ENCODE measurements at regions not wholly inside any gene's neighbourhood (a gene's known extent, or its start where the extent isn't known, plus 50 kb on each side); places are given as distances from the start of the nearest gene placed in this dataset.
"Not testable (repeated sequence)": the region's sequence is repeated elsewhere in the genome, so short reads cannot be mapped to it uniquely, and the experiment has no call there.

- Mint-ChIP-seq H3K4me1 (ENCODE audit: low read depth) (no peaks in the 10 kb centered on the region), H3K36me3 (ENCODE audit: low read depth) (no peaks in the 10 kb centered on the region), H3K27me3 (ENCODE audit: low read depth) (no peaks in the 10 kb centered on the region), H3K27ac (no peak overlapping the region), H3K4me3 (no peak overlapping the region), H3K9me3 (ENCODE audit: insufficient read depth) (no peaks in the 10 kb centered on the region)
- ChIA-PET POLR2A (no interaction called here), CTCF (no interaction called here)
- DNase-seq (no peak), ATAC-seq (no peak)
These were observed 927.6 kb upstream of the FANCL start for GRCh38 chr2:59168766-59169165.

GRCh38 chr2:59167514-59167913 is 926.4 kb upstream of the FANCL start:
- ChIA-PET POLR2A (no interaction called here), CTCF (no interaction called here)
- Mint-ChIP-seq H3K4me1 (ENCODE audit: low read depth) (no peaks in the 10 kb centered on the region), H3K27ac (no peak overlapping the region), H3K9me3 (ENCODE audit: insufficient read depth) (no peaks in the 10 kb centered on the region), H3K4me3 (no peak overlapping the region), H3K36me3 (ENCODE audit: low read depth) (no peaks in the 10 kb centered on the region), H3K27me3 (ENCODE audit: low read depth) (no peaks in the 10 kb centered on the region)
- no peak for DNase-seq
- no peak for ATAC-seq

GRCh38 chr2:59157908-59158307 is 916.8 kb upstream of the FANCL start:
- POLR2A ChIA-PET; ATAC-seq; H3K27ac Mint-ChIP-seq; H3K36me3 Mint-ChIP-seq (ENCODE audit: low read depth); H3K9me3 Mint-ChIP-seq (ENCODE audit: insufficient read depth); H3K27me3 Mint-ChIP-seq (ENCODE audit: low read depth); H3K4me3 Mint-ChIP-seq; CTCF ChIA-PET; H3K4me1 Mint-ChIP-seq (ENCODE audit: low read depth); DNase-seq: not testable (repeated sequence)

- no peak for DNase-seq
- Mint-ChIP-seq H3K27ac (no peak overlapping the region), H3K36me3 (ENCODE audit: low read depth) (no peaks in the 10 kb centered on the region), H3K9me3 (ENCODE audit: insufficient read depth) (peaks cover 4% of the 10 kb centered on the region), H3K4me1 (ENCODE audit: low read depth) (no peaks in the 10 kb centered on the region), H3K4me3 (no peak overlapping the region), H3K27me3 (ENCODE audit: low read depth) (no peaks in the 10 kb centered on the region)
- CTCF ChIA-PET, result no interaction called here
- POLR2A ChIA-PET, result no interaction called here
- no peak for ATAC-seq
These were observed 910.7 kb upstream of the FANCL start for GRCh38 chr2:59151805-59152204.

- no peaks in the 10 kb centered on the region for H3K9me3 Mint-ChIP-seq (ENCODE audit: insufficient read depth)
- no peak overlapping the region for H3K4me3 Mint-ChIP-seq
- no peaks in the 10 kb centered on the region for H3K4me1 Mint-ChIP-seq (ENCODE audit: low read depth)
- ChIA-PET POLR2A (no interaction called here), CTCF (no interaction called here)
- H3K27me3 Mint-ChIP-seq (ENCODE audit: low read depth), result no peaks in the 10 kb centered on the region
- no peak overlapping the region for H3K27ac Mint-ChIP-seq
- ATAC-seq, result no peak
- H3K36me3 Mint-ChIP-seq (ENCODE audit: low read depth), result no peaks in the 10 kb centered on the region
- DNase-seq, result no peak
These were observed 909.2 kb upstream of the FANCL start for GRCh38 chr2:59150217-59150849.

- Mint-ChIP-seq H3K27me3 (ENCODE audit: low read depth) (no peaks in the 10 kb centered on the region), H3K36me3 (ENCODE audit: low read depth) (no peaks in the 10 kb centered on the region), H3K27ac (no peak overlapping the region), H3K4me1 (ENCODE audit: low read depth) (no peaks in the 10 kb centered on the region), H3K9me3 (ENCODE audit: insufficient read depth) (no peaks in the 10 kb centered on the region), H3K4me3 (no peak overlapping the region)
- ChIA-PET CTCF (no interaction called here), POLR2A (no interaction called here)
- no peak for DNase-seq
- no peak for ATAC-seq
These were observed 908.1 kb upstream of the FANCL start for GRCh38 chr2:59149271-59149670.

- POLR2A ChIA-PET, result no interaction called here
- no peak for DNase-seq
- Mint-ChIP-seq H3K9me3 (ENCODE audit: insufficient read depth) (no peaks in the 10 kb centered on the region), H3K4me3 (no peak overlapping the region), H3K4me1 (ENCODE audit: low read depth) (no peaks in the 10 kb centered on the region), H3K27ac (no peak overlapping the region), H3K27me3 (ENCODE audit: low read depth) (no peaks in the 10 kb centered on the region), H3K36me3 (ENCODE audit: low read depth) (no peaks in the 10 kb centered on the region)
- CTCF ChIA-PET, result no interaction called here
- no peak for ATAC-seq
These were observed 871.1 kb upstream of the FANCL start for GRCh38 chr2:59112258-59112657.

- Mint-ChIP-seq H3K4me3 (no peak overlapping the region), H3K36me3 (ENCODE audit: low read depth) (no peaks in the 10 kb centered on the region), H3K4me1 (ENCODE audit: low read depth) (no peaks in the 10 kb centered on the region), H3K27ac (no peak overlapping the region), H3K9me3 (ENCODE audit: insufficient read depth) (peaks cover 8% of the 10 kb centered on the region), H3K27me3 (ENCODE audit: low read depth) (no peaks in the 10 kb centered on the region)
- ATAC-seq (no peak), DNase-seq (no peak)
- ChIA-PET CTCF (no interaction called here), POLR2A (no interaction called here)
These were observed 855.8 kb upstream of the FANCL start for GRCh38 chr2:59096973-59097372.

GRCh38 chr2:59093571-59093970 is 852.4 kb upstream of the FANCL start:
- no peaks in the 10 kb centered on the region for H3K4me1 Mint-ChIP-seq (ENCODE audit: low read depth)
- CTCF ChIA-PET, result no interaction called here
- ATAC-seq, result no peak
- no peak overlapping the region for H3K4me3 Mint-ChIP-seq
- H3K27me3 Mint-ChIP-seq (ENCODE audit: low read depth), result no peaks in the 10 kb centered on the region
- no peaks in the 10 kb centered on the region for H3K9me3 Mint-ChIP-seq (ENCODE audit: insufficient read depth)
- H3K36me3 Mint-ChIP-seq (ENCODE audit: low read depth), result no peaks in the 10 kb centered on the region
- POLR2A ChIA-PET, result no interaction called here
- H3K27ac Mint-ChIP-seq, result no peak overlapping the region
- no peak for DNase-seq

GRCh38 chr2:59084326-59084725 is 843.2 kb upstream of the FANCL start:
- ChIA-PET POLR2A (no interaction called here), CTCF (no interaction called here)
- no peak for ATAC-seq
- Mint-ChIP-seq H3K36me3 (ENCODE audit: low read depth) (no peaks in the 10 kb centered on the region), H3K9me3 (ENCODE audit: insufficient read depth) (no peaks in the 10 kb centered on the region), H3K27ac (no peak overlapping the region), H3K27me3 (ENCODE audit: low read depth) (no peaks in the 10 kb centered on the region), H3K4me3 (no peak overlapping the region), H3K4me1 (ENCODE audit: low read depth) (no peaks in the 10 kb centered on the region)
- DNase-seq, result no peak

- POLR2A ChIA-PET, result no interaction called here
- CTCF ChIA-PET, result no interaction called here
- H3K4me3 Mint-ChIP-seq, result no peak overlapping the region
- no peaks in the 10 kb centered on the region for H3K27me3 Mint-ChIP-seq (ENCODE audit: low read depth)
- H3K27ac Mint-ChIP-seq, result no peak overlapping the region
- H3K9me3 Mint-ChIP-seq (ENCODE audit: insufficient read depth), result no peaks in the 10 kb centered on the region
- ATAC-seq (no peak), DNase-seq (no peak)
- H3K4me1 Mint-ChIP-seq (ENCODE audit: low read depth), result no peaks in the 10 kb centered on the region
- no peaks in the 10 kb centered on the region for H3K36me3 Mint-ChIP-seq (ENCODE audit: low read depth)
These were observed 842.1 kb upstream of the FANCL start for GRCh38 chr2:59083075-59083828.

- Mint-ChIP-seq H3K4me3 (no peak overlapping the region), H3K9me3 (ENCODE audit: insufficient read depth) (no peaks in the 10 kb centered on the region), H3K36me3 (ENCODE audit: low read depth) (no peaks in the 10 kb centered on the region), H3K27me3 (ENCODE audit: low read depth) (no peaks in the 10 kb centered on the region), H3K27ac (no peak overlapping the region), H3K4me1 (ENCODE audit: low read depth) (no peaks in the 10 kb centered on the region)
- ChIA-PET POLR2A (no interaction called here), CTCF (no interaction called here)
- DNase-seq (no peak), ATAC-seq (no peak)
These were observed 841.5 kb upstream of the FANCL start for GRCh38 chr2:59082657-59083056.

Measured in activated CD8-positive, alpha-beta T cell treated with anti-CD3 and anti-CD28 coated beads, Interleukin-2, amount 10 ng/mL, durations not matched to agents 7 days and 5 days (primary cell).